Mucosa of descending colon (tissue), 3 donors: ENCODE measurements at regions not wholly inside any gene's neighbourhood (a gene's known extent, or its start where the extent isn't known, plus 50 kb on each side); places are given as distances from the start of the nearest gene placed in this dataset.

ENCODE experiments used
- ATAC-seq: fragments of 200-7000 bp; cut with Tn5 transposase; one replicate; pipeline ENCODE4 v1.9.1; 2020; ENCODE audit warnings: mild to moderate bottlenecking, moderate library complexity
- DNase-seq, 3 donors: peaks; one replicate each; pipeline ENCODE4 v3.0.0-alpha.2; 2020
- H3K36me3 ChIP-seq: fragments of 200-600 bp; one replicate; pipeline ENCODE4 v1.8.0; 2021; ENCODE audit warnings: low read depth, mild to moderate bottlenecking
- H3K4me1 ChIP-seq: fragments of 200-600 bp; one replicate; pipeline ENCODE4 v1.8.0; 2021; ENCODE audit warnings: low read depth, mild to moderate bottlenecking
- H3K4me3 ChIP-seq: fragments of 200-600 bp; one replicate; pipeline ENCODE4 v1.8.0; 2021; ENCODE audit warnings: mild to moderate bottlenecking
- H3K9me3 ChIP-seq: fragments of 200-600 bp; one replicate; pipeline ENCODE4 v1.8.0; 2021; ENCODE audit warnings: mild to moderate bottlenecking
- CTCF ChIP-seq: fragments of 200-600 bp; IDR thresholded peaks from one replicate; pipeline ENCODE4 v1.8.0; 2022; ENCODE audit warnings: antibody characterized with exemption, mild to moderate bottlenecking
- intact Hi-C, 2 donors: fragments of 100-400 bp; cut with DNase I in 1 of 2; cut with micrococcal nuclease in 1 of 2; formaldehyde crosslinking; loops; one replicate each; pipeline versions ENCODE4 v1.11.0 to v1.11.1; 2022; cut with DNase I, micrococcal nuclease
- donor health status: DM: no; HTN: no; CAD: no; lungs with moderate emphysema.
- donor health status: DM: no; HTN: no; CAD: no.
- donor health status: DM: no; HTN: yes; CAD: no.

- DNase-seq (no peak), ATAC-seq (no peak)
- Histone ChIP-seq H3K9me3 (no peaks in the 10 kb centered on the region), H3K4me1 (no peaks in the 10 kb centered on the region), H3K4me3 (no peak overlapping the region), H3K36me3 (no peaks in the 10 kb centered on the region)
- intact Hi-C loops, result no loop called here
- no peak for TF ChIP-seq CTCF
Observed at GRCh38 chr10:128694851-128695725, 568.9 kb upstream of the MKI67 start.

GRCh38 chr10:128695931-128696330, 569.7 kb upstream of the MKI67 start:
- H3K36me3 ChIP-seq, result no peaks in the 10 kb centered on the region
- DNase-seq (no peak), ATAC-seq (no peak)
- H3K9me3 ChIP-seq, result no peaks in the 10 kb centered on the region
- intact Hi-C loops, result no loop called here
- no peak overlapping the region for H3K4me3 ChIP-seq
- no peak for TF ChIP-seq CTCF
- H3K4me1 ChIP-seq, result no peaks in the 10 kb centered on the region

GRCh38 chr10:128697437-128697836, 571.2 kb upstream of the MKI67 start:
- intact Hi-C loops, result no loop called here
- no peak overlapping the region for H3K4me3 ChIP-seq
- no peaks in the 10 kb centered on the region for H3K4me1 ChIP-seq
- H3K9me3 ChIP-seq, result no peaks in the 10 kb centered on the region
- TF ChIP-seq CTCF, result no peak
- DNase-seq (no peak), ATAC-seq (no peak)
- no peaks in the 10 kb centered on the region for H3K36me3 ChIP-seq

- no peak overlapping the region for H3K4me3 ChIP-seq
- ATAC-seq (no peak), DNase-seq (no peak)
- no peaks in the 10 kb centered on the region for H3K4me1 ChIP-seq
- no peaks in the 10 kb centered on the region for H3K9me3 ChIP-seq
- TF ChIP-seq CTCF, result no peak
- H3K36me3 ChIP-seq, result no peaks in the 10 kb centered on the region
- intact Hi-C loops, result no loop called here
Observed at GRCh38 chr10:128701381-128701780, 575.2 kb upstream of the MKI67 start.

- Histone ChIP-seq H3K4me1 (no peaks in the 10 kb centered on the region), H3K36me3 (no peaks in the 10 kb centered on the region), H3K4me3 (no peak overlapping the region), H3K9me3 (no peaks in the 10 kb centered on the region)
- TF ChIP-seq CTCF, result no peak
- intact Hi-C loops, result no loop called here
- no peak for DNase-seq
- no peak for ATAC-seq
Observed at GRCh38 chr10:128701837-128702236, 575.6 kb upstream of the MKI67 start.
